GM23338 (cell line): ENCODE measurements at regions not wholly inside any gene's neighbourhood (a gene's known extent, or its start where the extent isn't known, plus 50 kb on each side); places are given as distances from the start of the nearest gene placed in this dataset.

ENCODE experiments used
- ATAC-seq: fragments of 200-7000 bp; cut with Tn5 transposase; 3 replicates; pipeline ENCODE4 v1.9.1; 2020
- DNase-seq: peaks from one replicate; pipeline ENCODE4 v3.0.0-alpha.2; 2015; ENCODE audit warnings: low spot score
- H2AFZ ChIP-seq: fragments of 200-600 bp; sonication (generic); 2 replicates; pipeline ENCODE4 v1.8.0; 2016; ENCODE audit warnings: antibody characterized with exemption, mild to moderate bottlenecking, moderate library complexity
- H3F3A ChIP-seq: fragments of 200-600 bp; sonication (generic); replicated peaks from 2 replicates; pipeline ENCODE4 v1.8.0; 2017; ENCODE audit warnings: antibody characterized with exemption, mixed run types, low read depth
- H3K27ac ChIP-seq: fragments of 200-600 bp; sonication (generic); 2 replicates; pipeline ENCODE4 v1.6.1; 2016; ENCODE audit warnings: low read depth
- H3K27me3 ChIP-seq: fragments of 200-600 bp; sonication (generic); 2 replicates; pipeline ENCODE4 v1.8.0; 2016; ENCODE audit warnings: mild to moderate bottlenecking, mixed run types, moderate library complexity; ENCODE audit not compliant: insufficient read depth
- H3K36me3 ChIP-seq: fragments of 200-600 bp; sonication (generic); 2 replicates; pipeline ENCODE4 v1.8.0; 2016; ENCODE audit warnings: mild to moderate bottlenecking; ENCODE audit not compliant: insufficient read depth
- H3K4me1 ChIP-seq: fragments of 200-600 bp; sonication (generic); 2 replicates; pipeline ENCODE4 v1.8.0; 2016; ENCODE audit warnings: mild to moderate bottlenecking, moderate library complexity; ENCODE audit not compliant: insufficient read depth
- H3K4me2 ChIP-seq: fragments of 200-600 bp; sonication (generic); 2 replicates; pipeline ENCODE4 v1.7.1; 2017; ENCODE audit warnings: mixed run types
- H3K4me3 ChIP-seq: fragments of 200-600 bp; sonication (generic); 2 replicates; pipeline ENCODE4 v1.6.1; 2016; ENCODE audit warnings: mixed run types
- H3K79me2 ChIP-seq: fragments of 200-600 bp; sonication (generic); replicated peaks from 2 replicates; pipeline ENCODE4 v1.8.0; 2017; ENCODE audit warnings: mild to moderate bottlenecking; ENCODE audit not compliant: insufficient read depth
- H3K9me2 ChIP-seq: fragments of 200-600 bp; sonication (generic); 2 replicates; pipeline ENCODE4 v1.8.0; 2017; ENCODE audit not compliant: insufficient read depth
- H4K20me1 ChIP-seq: fragments of 200-600 bp; sonication (generic); replicated peaks from 2 replicates; pipeline ENCODE4 v1.8.0; 2017; ENCODE audit warnings: mild to moderate bottlenecking; ENCODE audit not compliant: insufficient read depth
- H3K27ac Mint-ChIP-seq: 2 replicates; pipeline ENCODE4 v1.8.0; 2020; ENCODE audit warnings: inconsistent platforms, mild to moderate bottlenecking, moderate library complexity, mixed read lengths
- H3K27me3 Mint-ChIP-seq: 3 replicates; pipeline ENCODE4 v1.8.0; 2022; ENCODE audit warnings: low read depth, mild to moderate bottlenecking, moderate library complexity, mixed read lengths, inconsistent platforms; ENCODE audit not compliant: insufficient read depth, poor library complexity
- H3K36me3 Mint-ChIP-seq: 3 replicates; pipeline ENCODE4 v1.8.0; 2021; ENCODE audit warnings: low read depth, mild to moderate bottlenecking, inconsistent platforms, moderate library complexity, mixed read lengths
- H3K4me1 Mint-ChIP-seq: 3 replicates; pipeline ENCODE4 v1.8.0; 2020; ENCODE audit warnings: mild to moderate bottlenecking, inconsistent platforms, mixed read lengths
- H3K4me3 Mint-ChIP-seq: 3 replicates; pipeline ENCODE4 v1.8.0; 2021; ENCODE audit warnings: moderate library complexity, mild to moderate bottlenecking, inconsistent platforms, mixed read lengths
- H3K9me3 Mint-ChIP-seq: 3 replicates; pipeline ENCODE4 v1.8.0; 2020; ENCODE audit warnings: moderate library complexity, mild to moderate bottlenecking, inconsistent platforms, mixed read lengths
- CREB1 ChIP-seq: fragments of 250-450 bp; sonication (Bioruptor Pico); IDR thresholded peaks from 2 replicates; pipeline ENCODE4 v1.5.0; 2020; ENCODE audit warnings: low read depth, mild to moderate bottlenecking, moderate library complexity
- CTCF ChIP-seq, 2 experiments: fragments of 200-600 bp in 1 of 2; sonication (generic) in 1 of 2; conservative IDR thresholded peaks; 2 replicates each; pipeline versions ENCODE4 v1.5.1 to v1.6.1; 2016 to 2017; ENCODE audit warnings: antibody characterized with exemption in 2 of 2, low read depth in 2 of 2, mild to moderate bottlenecking in 2 of 2, moderate library complexity in 1 of 2
- ETS1 ChIP-seq: IDR thresholded peaks from 2 replicates; pipeline ENCODE4 v1.6.1; 2016; ENCODE audit warnings: antibody characterized with exemption
- EZH2 ChIP-seq: fragments of 200-600 bp; sonication (generic); IDR thresholded peaks from one replicate; pipeline ENCODE4 v1.8.0; 2017; ENCODE audit warnings: antibody characterized with exemption, mild to moderate bottlenecking, low read depth; ENCODE audit not compliant: unreplicated experiment
- EZH2phosphoT487 ChIP-seq: fragments of 200-600 bp; sonication (generic); IDR thresholded peaks from one replicate; pipeline ENCODE4 v1.8.1; 2018; ENCODE audit warnings: antibody characterized with exemption; ENCODE audit not compliant: unreplicated experiment
- JUNB ChIP-seq: IDR thresholded peaks from one replicate; pipeline ENCODE4 v1.6.1; 2016; ENCODE audit warnings: antibody characterized with exemption; ENCODE audit not compliant: unreplicated experiment
- NANOG ChIP-seq: IDR thresholded peaks from 2 replicates; pipeline ENCODE4 v1.6.1; 2016; ENCODE audit warnings: antibody characterized with exemption, borderline replicate concordance
- POLR2AphosphoS5 ChIP-seq: IDR thresholded peaks from 2 replicates; pipeline ENCODE4 v1.6.1; 2016; ENCODE audit warnings: antibody characterized with exemption, low read depth
- REST ChIP-seq: IDR thresholded peaks from one replicate; pipeline ENCODE4 v1.6.1; 2018; ENCODE audit warnings: antibody characterized with exemption; ENCODE audit not compliant: unreplicated experiment
- STAT1 ChIP-seq: IDR thresholded peaks from one replicate; pipeline ENCODE4 v1.6.1; 2016; ENCODE audit warnings: antibody characterized with exemption; ENCODE audit not compliant: unreplicated experiment
- ZNF114 ChIP-seq: fragments of 250-450 bp; sonication (Bioruptor Pico); IDR thresholded peaks from 2 replicates; pipeline ENCODE4 v1.5.0; 2020; ENCODE audit warnings: mild to moderate bottlenecking, moderate library complexity
- ZNF331 ChIP-seq: fragments of 250-450 bp; sonication (Bioruptor Pico); IDR thresholded peaks from 2 replicates; pipeline ENCODE4 v1.5.0; 2020; ENCODE audit warnings: low read depth, mild to moderate bottlenecking, moderate library complexity
- ZNF462 ChIP-seq: fragments of 250-450 bp; sonication (Bioruptor Pico); IDR thresholded peaks from 2 replicates; pipeline ENCODE4 v1.5.0; 2020; ENCODE audit warnings: mild to moderate bottlenecking, moderate library complexity

GRCh38 chrY:19065119-19065518 is 291.6 kb upstream of the HSFY2 start:
- Histone ChIP-seq H3K27me3 (no peaks in the 10 kb centered on the region), H3K27ac (no peak overlapping the region), H3K79me2 (peaks cover 96% of the 10 kb centered on the region), H4K20me1 (no peaks in the 10 kb centered on the region; the same call in 1 of the 2 replicates), H3K36me3 (no peaks in the 10 kb centered on the region), H3K4me3 (no peak overlapping the region), H3K9me2 (no peaks in the 10 kb centered on the region), H2AFZ (no peak overlapping the region), H3K4me2 (no peak overlapping the region), H3K4me1 (no peaks in the 10 kb centered on the region; the same call in 1 of the 2 replicates), H3F3A (no peaks in the 10 kb centered on the region)
- Mint-ChIP-seq H3K36me3 (peaks cover 29% of the 10 kb centered on the region), H3K4me1 (peaks cover 19% of the 10 kb centered on the region), H3K27me3 (peaks cover 1% of the 10 kb centered on the region), H3K27ac (no peak overlapping the region), H3K4me3 (no peak overlapping the region), H3K9me3 (no peaks in the 10 kb centered on the region)
- TF ChIP-seq ZNF462 (CRISPR knock-in tag) = no peak
- TF ChIP-seq JUNB = no peak
- TF ChIP-seq NANOG = no peak
- TF ChIP-seq CREB1 (CRISPR knock-in tag) = no peak
- no peak for TF ChIP-seq ETS1
- TF ChIP-seq ZNF114 = no peak
- TF ChIP-seq CTCF (conservative IDR thresholded peaks at IDR 0.05; ENCODE audit: low read depth in 2 of 2) = no peak
- no peak for TF ChIP-seq ZNF331 (CRISPR knock-in tag)
- TF ChIP-seq STAT1 = no peak
- TF ChIP-seq POLR2AphosphoS5 = no peak
- no peak for TF ChIP-seq EZH2
- no peak for TF ChIP-seq EZH2phosphoT487
- TF ChIP-seq REST = no peak
- no peak for ATAC-seq
- DNase-seq = no peak
